ENCODE measurements at regions not wholly inside any gene's neighbourhood (a gene's known extent, or its start where the extent isn't known, plus 50 kb on each side); places are given as distances from the start of the nearest gene placed in this dataset.
"Not testable (repeated sequence)": the region's sequence is repeated elsewhere in the genome, so short reads cannot be mapped to it uniquely, and the experiment has no call there.

DNA sequence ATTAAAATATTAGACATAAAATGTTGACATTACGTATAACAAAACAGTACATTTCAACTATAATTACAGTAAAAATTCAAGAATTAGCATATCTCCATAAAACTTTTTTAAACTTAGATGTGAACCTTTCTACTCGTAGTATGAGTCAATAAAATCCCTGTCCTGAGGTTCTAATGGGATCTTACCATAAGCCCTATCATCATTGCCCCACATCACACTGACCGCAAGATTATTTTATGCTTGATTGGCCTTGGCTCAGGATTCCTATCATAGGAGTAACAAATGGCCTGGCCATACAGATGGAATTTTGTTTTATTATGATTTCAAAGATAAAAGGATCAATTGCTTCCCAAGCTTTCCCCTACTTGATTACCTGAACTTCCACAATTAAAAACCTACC is 238.3 kb downstream of the MEF2C start:
- FAIRE-seq = no peak
- Histone ChIP-seq H3K4me2 (ENCODE audit: low read length) (no peak overlapping the region), H3K36me3 (ENCODE audit: insufficient read depth, low read length) (no peaks in the 10 kb centered on the region), H3K9ac (ENCODE audit: low read length) (no peak overlapping the region), H4K20me1 (ENCODE audit: insufficient read depth, low read length) (no peaks in the 10 kb centered on the region), H3K4me1 (ENCODE audit: insufficient read depth, low read length) (no peaks in the 10 kb centered on the region), H3K9me3 (ENCODE audit: insufficient read depth, low read depth, low read length) (no peaks in the 10 kb centered on the region), H3K27ac (ENCODE audit: low read depth, low read length) (no peak overlapping the region), H3K4me3 (ENCODE audit: insufficient read depth, low read depth, low read length) (no peak overlapping the region), H3K27me3 (ENCODE audit: insufficient read depth, low read length) (no peaks in the 10 kb centered on the region), H3K79me2 (ENCODE audit: insufficient read depth, low read length) (no peaks in the 10 kb centered on the region), H2AFZ (ENCODE audit: low read depth, low read length) (no peak overlapping the region)
- Mint-ChIP-seq H3K36me3 (ENCODE audit: low read depth, unreplicated experiment) (no peaks in the 10 kb centered on the region), H3K27ac (ENCODE audit: unreplicated experiment) (no peak overlapping the region), H3K4me1 (ENCODE audit: low read depth, unreplicated experiment) (no peaks in the 10 kb centered on the region), H3K27me3 (ENCODE audit: low read depth, unreplicated experiment) (peaks cover 1% of the 10 kb centered on the region), H3K9me3 (ENCODE audit: unreplicated experiment) (no peaks in the 10 kb centered on the region), H3K4me3 (ENCODE audit: unreplicated experiment) (no peak overlapping the region)
- no peak for DNase-seq (ENCODE audit: low read depth)
- TF ChIP-seq, protein P1, sequence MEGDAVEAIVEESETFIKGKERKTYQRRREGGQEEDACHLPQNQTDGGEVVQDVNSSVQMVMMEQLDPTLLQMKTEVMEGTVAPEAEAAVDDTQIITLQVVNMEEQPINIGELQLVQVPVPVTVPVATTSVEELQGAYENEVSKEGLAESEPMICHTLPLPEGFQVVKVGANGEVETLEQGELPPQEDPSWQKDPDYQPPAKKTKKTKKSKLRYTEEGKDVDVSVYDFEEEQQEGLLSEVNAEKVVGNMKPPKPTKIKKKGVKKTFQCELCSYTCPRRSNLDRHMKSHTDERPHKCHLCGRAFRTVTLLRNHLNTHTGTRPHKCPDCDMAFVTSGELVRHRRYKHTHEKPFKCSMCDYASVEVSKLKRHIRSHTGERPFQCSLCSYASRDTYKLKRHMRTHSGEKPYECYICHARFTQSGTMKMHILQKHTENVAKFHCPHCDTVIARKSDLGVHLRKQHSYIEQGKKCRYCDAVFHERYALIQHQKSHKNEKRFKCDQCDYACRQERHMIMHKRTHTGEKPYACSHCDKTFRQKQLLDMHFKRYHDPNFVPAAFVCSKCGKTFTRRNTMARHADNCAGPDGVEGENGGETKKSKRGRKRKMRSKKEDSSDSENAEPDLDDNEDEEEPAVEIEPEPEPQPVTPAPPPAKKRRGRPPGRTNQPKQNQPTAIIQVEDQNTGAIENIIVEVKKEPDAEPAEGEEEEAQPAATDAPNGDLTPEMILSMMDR (IDR thresholded peaks at IDR 0.05; ENCODE audit: insufficient read depth, low read depth, low read length) = no peak
- TF ChIP-seq EZH2 (IDR thresholded peaks at IDR 0.05; ENCODE audit: insufficient read depth, low read length) = no peak

DNA sequence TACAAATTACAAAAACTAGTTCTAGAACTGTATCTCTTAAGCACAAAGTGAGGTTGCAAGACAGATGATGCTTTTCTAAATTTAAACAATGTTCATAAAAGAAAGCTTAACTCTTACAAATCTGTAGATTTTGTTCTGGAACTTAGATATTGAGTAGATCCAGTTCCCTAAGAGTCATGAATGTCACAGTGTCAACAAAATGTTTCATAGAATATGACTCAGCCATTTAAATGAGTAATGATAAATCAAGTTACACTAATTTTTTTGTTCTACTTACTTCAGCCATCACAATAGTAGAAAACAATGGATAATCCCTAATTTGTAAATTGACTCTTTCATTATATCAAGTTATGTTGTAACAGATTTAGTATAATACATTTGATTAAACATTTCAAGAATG is 239.7 kb downstream of the MEF2C start:
- Mint-ChIP-seq H3K9me3 (ENCODE audit: unreplicated experiment) (no peaks in the 10 kb centered on the region), H3K27ac (ENCODE audit: unreplicated experiment) (no peak overlapping the region), H3K27me3 (ENCODE audit: low read depth, unreplicated experiment) (peaks cover 5% of the 10 kb centered on the region), H3K4me1 (ENCODE audit: low read depth, unreplicated experiment) (no peaks in the 10 kb centered on the region), H3K4me3 (ENCODE audit: unreplicated experiment) (no peak overlapping the region), H3K36me3 (ENCODE audit: low read depth, unreplicated experiment) (no peaks in the 10 kb centered on the region)
- no peak overlapping the region for H2AFZ ChIP-seq (ENCODE audit: low read depth, low read length)
- no peaks in the 10 kb centered on the region for H3K4me1 ChIP-seq (ENCODE audit: insufficient read depth, low read length)
- no peak for FAIRE-seq
- H3K9ac ChIP-seq (ENCODE audit: low read length) = no peak overlapping the region
- H3K27ac ChIP-seq (ENCODE audit: low read depth, low read length) = no peak overlapping the region
- no peak overlapping the region for H3K4me2 ChIP-seq (ENCODE audit: low read length)
- no peaks in the 10 kb centered on the region for H3K27me3 ChIP-seq (ENCODE audit: insufficient read depth, low read length)
- H4K20me1 ChIP-seq (ENCODE audit: insufficient read depth, low read length) = no peaks in the 10 kb centered on the region
- TF ChIP-seq EZH2 (IDR thresholded peaks at IDR 0.05; ENCODE audit: insufficient read depth, low read length) = no peak
- TF ChIP-seq, protein P1 (IDR thresholded peaks at IDR 0.05; ENCODE audit: insufficient read depth, low read depth, low read length) = no peak
- DNase-seq (ENCODE audit: low read depth) = no peak
- H3K79me2 ChIP-seq (ENCODE audit: insufficient read depth, low read length) = no peaks in the 10 kb centered on the region
- no peak overlapping the region for H3K4me3 ChIP-seq (ENCODE audit: insufficient read depth, low read depth, low read length)
- H3K9me3 ChIP-seq (ENCODE audit: insufficient read depth, low read depth, low read length) = no peaks in the 10 kb centered on the region
- H3K36me3 ChIP-seq (ENCODE audit: insufficient read depth, low read length) = no peaks in the 10 kb centered on the region

DNA sequence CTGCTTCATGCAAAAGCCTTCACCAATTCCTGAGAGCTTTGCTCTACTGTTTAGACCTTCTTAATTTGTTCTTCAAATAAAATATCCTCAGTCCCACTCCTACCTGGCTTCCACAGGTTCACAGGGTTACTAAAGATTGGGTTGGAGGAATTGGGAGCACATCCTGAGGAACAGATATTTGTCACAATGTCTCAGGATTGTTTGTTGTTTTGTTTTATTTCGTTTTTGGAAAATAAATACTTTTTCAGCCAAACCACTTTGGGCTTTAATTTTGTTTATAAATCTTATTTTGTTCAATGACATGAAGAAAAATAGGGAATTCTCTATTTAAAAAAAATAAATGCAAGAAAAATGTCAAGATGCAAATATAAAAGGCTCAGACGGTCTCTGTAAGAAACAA is 249.0 kb downstream of the MEF2C start:
- H3K9me3 Mint-ChIP-seq (ENCODE audit: unreplicated experiment) = no peaks in the 10 kb centered on the region

DNA sequence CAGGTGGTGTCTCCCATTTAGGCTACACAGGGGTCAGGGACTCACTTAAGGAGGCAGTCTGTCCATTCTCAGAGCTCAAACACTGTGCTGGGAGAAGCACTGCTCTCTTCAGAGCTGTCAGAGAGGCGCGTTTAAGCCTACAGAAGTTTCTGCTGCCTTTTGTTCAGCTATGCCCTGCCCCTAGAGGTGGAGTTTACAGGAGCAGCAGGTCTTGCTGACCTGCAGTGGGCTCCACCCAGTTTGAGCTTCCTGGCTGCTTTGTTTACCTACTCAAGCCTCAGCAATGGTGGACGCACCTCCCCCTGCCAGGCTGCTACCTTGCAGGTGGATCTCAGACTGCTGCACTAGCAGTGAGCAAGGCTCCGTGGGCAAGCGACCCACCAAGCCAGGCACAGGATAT is 260.1 kb downstream of the MEF2C start:
- not testable (repeated sequence) for H3K27me3 Mint-ChIP-seq (ENCODE audit: low read depth, unreplicated experiment); FAIRE-seq; H2AFZ ChIP-seq (ENCODE audit: low read depth, low read length); H3K4me1 Mint-ChIP-seq (ENCODE audit: low read depth, unreplicated experiment); H3K27ac ChIP-seq (ENCODE audit: low read depth, low read length); H3K36me3 ChIP-seq (ENCODE audit: insufficient read depth, low read length); H3K4me3 ChIP-seq (ENCODE audit: insufficient read depth, low read depth, low read length); H3K4me2 ChIP-seq (ENCODE audit: low read length); H3K36me3 Mint-ChIP-seq (ENCODE audit: low read depth, unreplicated experiment); H3K27ac Mint-ChIP-seq (ENCODE audit: unreplicated experiment); H3K79me2 ChIP-seq (ENCODE audit: insufficient read depth, low read length); H3K9ac ChIP-seq (ENCODE audit: low read length); H3K9me3 ChIP-seq (ENCODE audit: insufficient read depth, low read depth, low read length); H4K20me1 ChIP-seq (ENCODE audit: insufficient read depth, low read length); H3K27me3 ChIP-seq (ENCODE audit: insufficient read depth, low read length); H3K4me1 ChIP-seq (ENCODE audit: insufficient read depth, low read length); DNase-seq (ENCODE audit: low read depth); H3K4me3 Mint-ChIP-seq (ENCODE audit: unreplicated experiment); H3K9me3 Mint-ChIP-seq (ENCODE audit: unreplicated experiment)

More for the DNA sequence above, 249.0 kb downstream of the MEF2C start:
- Histone ChIP-seq H3K4me2 (ENCODE audit: low read length) (no peak overlapping the region), H3K4me3 (ENCODE audit: insufficient read depth, low read depth, low read length) (no peak overlapping the region), H3K79me2 (ENCODE audit: insufficient read depth, low read length) (no peaks in the 10 kb centered on the region), H2AFZ (ENCODE audit: low read depth, low read length) (no peak overlapping the region), H3K27me3 (ENCODE audit: insufficient read depth, low read length) (no peaks in the 10 kb centered on the region), H4K20me1 (ENCODE audit: insufficient read depth, low read length) (no peaks in the 10 kb centered on the region), H3K9me3 (ENCODE audit: insufficient read depth, low read depth, low read length) (no peaks in the 10 kb centered on the region), H3K4me1 (ENCODE audit: insufficient read depth, low read length) (no peaks in the 10 kb centered on the region), H3K9ac (ENCODE audit: low read length) (no peak overlapping the region), H3K36me3 (ENCODE audit: insufficient read depth, low read length) (no peaks in the 10 kb centered on the region), H3K27ac (ENCODE audit: low read depth, low read length) (no peak overlapping the region)
- H3K4me3 Mint-ChIP-seq (ENCODE audit: unreplicated experiment) = no peak overlapping the region
- TF ChIP-seq, protein P1 (IDR thresholded peaks at IDR 0.05; ENCODE audit: insufficient read depth, low read depth, low read length) = no peak
- no peak for TF ChIP-seq EZH2 (IDR thresholded peaks at IDR 0.05; ENCODE audit: insufficient read depth, low read length)
- no peaks in the 10 kb centered on the region for H3K4me1 Mint-ChIP-seq (ENCODE audit: low read depth, unreplicated experiment)
- H3K27ac Mint-ChIP-seq (ENCODE audit: unreplicated experiment) = no peak overlapping the region
- no peak for DNase-seq (ENCODE audit: low read depth)
- H3K27me3 Mint-ChIP-seq (ENCODE audit: low read depth, unreplicated experiment) = peaks cover under 1% of the 10 kb centered on the region
- FAIRE-seq = no peak
- H3K36me3 Mint-ChIP-seq (ENCODE audit: low read depth, unreplicated experiment) = no peaks in the 10 kb centered on the region
